ENCODE measurements at regions not wholly inside any gene's neighbourhood (a gene's known extent, or its start where the extent isn't known, plus 50 kb on each side); places are given as distances from the start of the nearest gene placed in this dataset.

GRCh38 chr3:28672406-28672805 is 323.8 kb upstream of the AZI2 start:
- H3K27me3 ChIP-seq (replicated peaks) = no peaks in the 10 kb centered on the region
- H3K27ac ChIP-seq = no peak overlapping the region
- no peak for DNase-seq (ENCODE audit: low read depth in 1 of 2, low spot score in 2 of 2)
- H3K9me3 ChIP-seq (replicated peaks) = no peaks in the 10 kb centered on the region
- H3K36me3 ChIP-seq = no peaks in the 10 kb centered on the region
- no peak overlapping the region for H3K4me3 ChIP-seq
- H3K4me1 ChIP-seq (replicated peaks) = no peaks in the 10 kb centered on the region

- Histone ChIP-seq H3K27ac (no peak overlapping the region), H3K36me3 (no peaks in the 10 kb centered on the region), H3K9me3 (replicated peaks) (no peaks in the 10 kb centered on the region), H3K27me3 (replicated peaks) (no peaks in the 10 kb centered on the region), H3K4me1 (replicated peaks) (no peaks in the 10 kb centered on the region), H3K4me3 (no peak overlapping the region)
- DNase-seq (ENCODE audit: low read depth in 1 of 2, low spot score in 2 of 2) = no peak
Observed at GRCh38 chr3:28673446-28673845, 324.8 kb upstream of the AZI2 start.

GRCh38 chr3:28674212-28674611 is 325.6 kb upstream of the AZI2 start:
- no peaks in the 10 kb centered on the region for H3K27me3 ChIP-seq (replicated peaks)
- no peak for DNase-seq (ENCODE audit: low read depth in 1 of 2, low spot score in 2 of 2)
- H3K27ac ChIP-seq = no peak overlapping the region
- H3K36me3 ChIP-seq = no peaks in the 10 kb centered on the region
- H3K4me3 ChIP-seq = no peak overlapping the region
- H3K4me1 ChIP-seq (replicated peaks) = no peaks in the 10 kb centered on the region
- no peaks in the 10 kb centered on the region for H3K9me3 ChIP-seq (replicated peaks)

- Histone ChIP-seq H3K27me3 (replicated peaks) (no peaks in the 10 kb centered on the region), H3K4me3 (no peak overlapping the region), H3K27ac (no peak overlapping the region), H3K36me3 (no peaks in the 10 kb centered on the region), H3K9me3 (replicated peaks) (no peaks in the 10 kb centered on the region), H3K4me1 (replicated peaks) (no peaks in the 10 kb centered on the region)
- no peak for DNase-seq (ENCODE audit: low read depth in 1 of 2, low spot score in 2 of 2)
Observed at GRCh38 chr3:28677581-28677980, 329.0 kb upstream of the AZI2 start.

- H3K9me3 ChIP-seq (replicated peaks) = no peaks in the 10 kb centered on the region
- H3K36me3 ChIP-seq = no peaks in the 10 kb centered on the region
- H3K4me1 ChIP-seq (replicated peaks) = no peaks in the 10 kb centered on the region
- H3K27ac ChIP-seq = no peak overlapping the region
- DNase-seq (ENCODE audit: low read depth in 1 of 2, low spot score in 2 of 2) = no peak
- no peak overlapping the region for H3K4me3 ChIP-seq
- no peaks in the 10 kb centered on the region for H3K27me3 ChIP-seq (replicated peaks)
Observed at GRCh38 chr3:28678086-28678485, 329.5 kb upstream of the AZI2 start.

- Histone ChIP-seq H3K36me3 (no peaks in the 10 kb centered on the region), H3K4me3 (no peak overlapping the region), H3K27me3 (replicated peaks) (no peaks in the 10 kb centered on the region), H3K4me1 (replicated peaks) (no peaks in the 10 kb centered on the region), H3K9me3 (replicated peaks) (no peaks in the 10 kb centered on the region), H3K27ac (no peak overlapping the region)
- no peak for DNase-seq (ENCODE audit: low read depth in 1 of 2, low spot score in 2 of 2)
Observed at GRCh38 chr3:28680050-28680449, 331.4 kb upstream of the AZI2 start.

- H3K4me3 ChIP-seq = no peak overlapping the region
- H3K4me1 ChIP-seq (replicated peaks) = no peaks in the 10 kb centered on the region
- no peaks in the 10 kb centered on the region for H3K36me3 ChIP-seq
- DNase-seq (ENCODE audit: low read depth in 1 of 2, low spot score in 2 of 2) = no peak
- H3K9me3 ChIP-seq (replicated peaks) = no peaks in the 10 kb centered on the region
- H3K27me3 ChIP-seq (replicated peaks) = no peaks in the 10 kb centered on the region
- no peak overlapping the region for H3K27ac ChIP-seq
Observed at GRCh38 chr3:28682121-28682520, 333.5 kb upstream of the AZI2 start.

DNA sequence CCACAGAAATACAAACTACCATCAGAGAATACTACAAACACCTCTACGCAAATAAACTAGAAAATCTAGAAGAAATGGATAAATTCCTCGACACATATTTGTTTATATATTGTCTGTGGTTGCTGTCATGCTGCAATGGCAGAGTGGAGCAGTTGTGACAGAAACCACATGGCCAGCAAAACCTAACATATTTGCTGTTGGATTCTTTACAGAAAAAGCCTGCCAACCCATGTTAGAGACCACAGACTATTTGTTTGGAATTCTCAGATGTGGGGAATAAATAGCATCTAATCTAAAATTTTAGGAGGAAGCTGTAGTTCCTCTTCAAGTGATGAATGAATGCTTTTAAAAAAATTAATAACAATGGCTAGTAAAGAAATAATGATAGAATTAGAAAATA is 341.6 kb upstream of the AZI2 start:
- H3K27me3 ChIP-seq (replicated peaks) = no peaks in the 10 kb centered on the region
- DNase-seq (ENCODE audit: low read depth in 1 of 2, low spot score in 2 of 2) = no peak
- no peaks in the 10 kb centered on the region for H3K4me1 ChIP-seq (replicated peaks)
- no peaks in the 10 kb centered on the region for H3K36me3 ChIP-seq
- no peak overlapping the region for H3K4me3 ChIP-seq
- H3K27ac ChIP-seq = no peak overlapping the region
- no peaks in the 10 kb centered on the region for H3K9me3 ChIP-seq (replicated peaks)

- H3K4me1 ChIP-seq (replicated peaks) = no peaks in the 10 kb centered on the region
- no peaks in the 10 kb centered on the region for H3K9me3 ChIP-seq (replicated peaks)
- H3K36me3 ChIP-seq = no peaks in the 10 kb centered on the region
- no peak overlapping the region for H3K27ac ChIP-seq
- no peak overlapping the region for H3K4me3 ChIP-seq
- DNase-seq (ENCODE audit: low read depth in 1 of 2, low spot score in 2 of 2) = no peak
- no peaks in the 10 kb centered on the region for H3K27me3 ChIP-seq (replicated peaks)
Observed at GRCh38 chr3:28698706-28699105, 350.1 kb upstream of the AZI2 start.

DNA sequence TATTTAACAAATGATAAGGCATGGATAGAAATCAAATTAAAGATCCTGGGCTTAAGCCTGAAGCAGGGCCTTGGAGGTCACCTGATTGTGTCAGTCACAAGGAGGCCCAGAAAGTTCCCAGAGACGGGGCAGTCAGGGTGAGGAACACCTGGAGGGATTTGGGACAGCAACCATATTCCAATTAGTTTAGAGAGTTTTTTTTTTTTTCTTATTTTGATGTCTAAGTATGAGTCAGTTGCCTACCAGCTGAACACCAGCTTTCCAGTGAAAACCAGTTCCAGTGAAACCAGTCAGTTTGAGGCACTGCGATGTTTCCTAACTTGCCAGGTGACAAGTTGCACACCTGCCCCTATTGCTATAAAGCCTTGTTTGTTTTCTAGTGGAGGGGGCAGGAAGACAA is 350.7 kb upstream of the AZI2 start:
- no peaks in the 10 kb centered on the region for H3K4me1 ChIP-seq (replicated peaks)
- H3K36me3 ChIP-seq = no peaks in the 10 kb centered on the region
- H3K4me3 ChIP-seq = no peak overlapping the region
- no peaks in the 10 kb centered on the region for H3K9me3 ChIP-seq (replicated peaks)
- no peak for DNase-seq (ENCODE audit: low read depth in 1 of 2, low spot score in 2 of 2)
- no peaks in the 10 kb centered on the region for H3K27me3 ChIP-seq (replicated peaks)
- no peak overlapping the region for H3K27ac ChIP-seq

GRCh38 chr3:28700728-28701127 is 352.1 kb upstream of the AZI2 start:
- H3K4me1 ChIP-seq (replicated peaks) = no peaks in the 10 kb centered on the region
- no peak overlapping the region for H3K4me3 ChIP-seq
- no peaks in the 10 kb centered on the region for H3K36me3 ChIP-seq
- no peak for DNase-seq (ENCODE audit: low read depth in 1 of 2, low spot score in 2 of 2)
- H3K27ac ChIP-seq = no peak overlapping the region
- H3K9me3 ChIP-seq (replicated peaks) = no peaks in the 10 kb centered on the region
- no peaks in the 10 kb centered on the region for H3K27me3 ChIP-seq (replicated peaks)

- no peaks in the 10 kb centered on the region for H3K9me3 ChIP-seq (replicated peaks)
- no peaks in the 10 kb centered on the region for H3K4me1 ChIP-seq (replicated peaks)
- H3K27me3 ChIP-seq (replicated peaks) = no peaks in the 10 kb centered on the region
- no peak overlapping the region for H3K4me3 ChIP-seq
- no peaks in the 10 kb centered on the region for H3K36me3 ChIP-seq
- no peak for DNase-seq (ENCODE audit: low read depth in 1 of 2, low spot score in 2 of 2)
- H3K27ac ChIP-seq = no peak overlapping the region
Observed at GRCh38 chr3:28703843-28704242, 355.2 kb upstream of the AZI2 start.

GRCh38 chr3:28711293-28711692 is 362.7 kb upstream of the AZI2 start:
- no peak overlapping the region for H3K27ac ChIP-seq
- no peaks in the 10 kb centered on the region for H3K36me3 ChIP-seq
- no peaks in the 10 kb centered on the region for H3K4me1 ChIP-seq (replicated peaks)
- no peak for DNase-seq (ENCODE audit: low read depth in 1 of 2, low spot score in 2 of 2)
- no peak overlapping the region for H3K4me3 ChIP-seq
- H3K9me3 ChIP-seq (replicated peaks) = no peaks in the 10 kb centered on the region
- H3K27me3 ChIP-seq (replicated peaks) = no peaks in the 10 kb centered on the region

- no peaks in the 10 kb centered on the region for H3K27me3 ChIP-seq (replicated peaks)
- no peak for DNase-seq (ENCODE audit: low read depth in 1 of 2, low spot score in 2 of 2)
- no peaks in the 10 kb centered on the region for H3K36me3 ChIP-seq
- H3K9me3 ChIP-seq (replicated peaks) = no peaks in the 10 kb centered on the region
- H3K4me3 ChIP-seq = no peak overlapping the region
- H3K27ac ChIP-seq = no peak overlapping the region
- H3K4me1 ChIP-seq (replicated peaks) = no peaks in the 10 kb centered on the region
Observed at GRCh38 chr3:28716939-28717338, 368.3 kb upstream of the AZI2 start.

- H3K9me3 ChIP-seq (replicated peaks) = no peaks in the 10 kb centered on the region
- H3K4me1 ChIP-seq (replicated peaks) = no peaks in the 10 kb centered on the region
- no peak for DNase-seq (ENCODE audit: low read depth in 1 of 2, low spot score in 2 of 2)
- H3K27me3 ChIP-seq (replicated peaks) = no peaks in the 10 kb centered on the region
- H3K4me3 ChIP-seq = no peak overlapping the region
- H3K36me3 ChIP-seq = no peaks in the 10 kb centered on the region
- no peak overlapping the region for H3K27ac ChIP-seq
Observed at GRCh38 chr3:28718074-28718849, 369.6 kb upstream of the AZI2 start.
